ENCODE measurements at regions not wholly inside any gene's neighbourhood (a gene's known extent, or its start where the extent isn't known, plus 50 kb on each side); places are given as distances from the start of the nearest gene placed in this dataset.

DNA sequence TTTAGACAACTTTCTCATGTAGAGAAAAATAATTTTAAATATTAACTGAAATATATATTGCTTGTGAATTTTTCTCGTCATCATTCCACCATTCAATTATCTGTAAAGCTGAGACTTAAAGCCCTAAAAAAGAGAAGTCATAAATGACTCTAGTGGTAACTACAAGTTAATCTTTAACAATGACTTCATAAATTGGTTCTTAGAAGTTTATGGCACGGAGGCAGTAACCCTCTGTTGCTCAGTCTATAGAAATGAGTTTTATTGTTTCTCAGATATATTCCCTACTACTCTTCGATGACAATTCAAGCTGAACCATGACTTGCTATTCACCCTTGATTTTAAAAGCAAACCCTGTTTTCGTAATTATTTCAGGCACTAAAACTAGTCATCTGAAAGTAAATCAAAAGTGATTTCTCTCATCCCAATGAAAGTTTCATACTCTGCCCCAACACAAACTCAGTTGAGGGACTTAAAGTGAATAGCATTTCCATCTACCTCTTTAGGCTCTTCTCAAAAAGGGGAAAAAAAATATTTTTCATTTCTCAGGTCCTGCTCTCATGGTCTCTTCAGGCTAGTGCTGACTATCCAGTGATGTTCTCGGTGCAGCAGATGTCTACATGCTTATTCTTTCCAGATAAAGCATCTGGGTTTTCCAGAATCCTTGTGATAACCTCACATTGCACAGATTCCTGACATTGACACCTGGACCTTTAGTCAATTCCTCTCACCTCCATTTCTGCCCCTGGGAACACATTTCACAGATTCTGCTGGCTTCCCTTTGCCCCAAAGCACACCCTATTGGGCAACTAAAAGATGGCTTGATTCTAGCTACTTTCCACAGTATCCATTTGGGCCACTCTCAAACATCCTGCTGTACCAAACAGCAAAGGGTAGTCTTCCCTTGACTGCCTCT is 207.8 kb upstream of the LRATD1 start:
- no peak overlapping the region for H3K9ac ChIP-seq (ENCODE audit: low read length in 5 of 5)
- H3K27me3 ChIP-seq (ENCODE audit: control insufficient read depth in 5 of 5, insufficient read depth in 4 of 5, low read length in 5 of 5), result peaks cover 0 to 2% (median 0%) of the 10 kb centered on the region in 5 donors
- no peaks in the 10 kb centered on the region for H3K9me3 ChIP-seq (ENCODE audit: control insufficient read depth in 5 of 5, low read length in 5 of 5)
- no peaks in the 10 kb centered on the region for H3K4me1 ChIP-seq (ENCODE audit: control insufficient read depth in 5 of 5, insufficient read depth in 5 of 5, low read length in 5 of 5)
- no peak overlapping the region for H3K27ac ChIP-seq (ENCODE audit: low read depth, low read length)
- H3K4me3 ChIP-seq (ENCODE audit: low read depth in 1 of 5, low read length in 5 of 5), result no peak overlapping the region
- H3K36me3 ChIP-seq (ENCODE audit: control insufficient read depth in 5 of 5, insufficient read depth in 5 of 5, low read length in 5 of 5), result no peaks in the 10 kb centered on the region

DNA sequence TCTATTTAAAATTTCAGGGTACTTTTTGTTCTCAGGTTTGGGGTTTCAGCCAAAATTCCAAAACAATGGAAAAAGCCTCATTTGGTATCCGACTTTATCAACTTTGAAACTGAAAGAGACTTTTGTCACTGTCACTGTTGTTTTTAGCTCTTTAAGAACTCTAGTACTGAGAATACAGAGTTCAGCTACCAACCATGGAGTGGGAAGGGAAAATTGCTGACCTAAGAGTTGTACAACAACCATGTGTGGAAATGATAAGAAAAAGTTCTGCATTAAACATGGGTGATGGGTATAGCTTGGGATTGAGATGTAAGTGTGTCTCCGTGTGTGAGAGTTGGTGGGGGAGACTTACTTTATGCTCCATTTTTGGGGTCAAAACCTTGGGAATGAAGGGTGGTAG is 206.6 kb upstream of the LRATD1 start:
- H3K27ac ChIP-seq (ENCODE audit: low read depth, low read length), result no peak overlapping the region

DNA sequence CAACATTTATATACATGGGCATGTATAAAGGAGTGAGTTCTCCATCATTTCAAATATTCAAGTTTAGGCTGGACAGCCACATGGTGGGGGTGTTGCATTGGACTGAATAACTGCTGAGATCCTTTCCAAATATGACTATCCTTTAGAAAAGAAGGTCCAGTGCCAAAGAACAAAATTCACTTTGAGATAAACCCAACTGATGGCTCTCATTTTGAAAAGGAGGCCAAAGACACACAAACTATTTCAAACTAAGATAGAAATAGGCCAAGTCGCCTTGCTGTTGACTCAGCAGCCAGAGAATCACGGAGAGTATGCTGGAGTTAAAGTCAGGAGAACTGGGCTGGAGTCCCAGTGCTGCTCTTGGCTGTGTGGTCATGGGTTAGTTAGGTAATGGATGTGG is 204.5 kb upstream of the LRATD1 start:
- Histone ChIP-seq H3K27ac (ENCODE audit: low read depth, low read length) (no peak overlapping the region), H3K36me3 (ENCODE audit: control insufficient read depth in 5 of 5, insufficient read depth in 5 of 5, low read length in 5 of 5) (no peaks in the 10 kb centered on the region), H3K9ac (ENCODE audit: low read length in 5 of 5) (no peak overlapping the region), H3K4me1 (ENCODE audit: control insufficient read depth in 5 of 5, insufficient read depth in 5 of 5, low read length in 5 of 5) (no peaks in the 10 kb centered on the region), H3K27me3 (ENCODE audit: control insufficient read depth in 5 of 5, insufficient read depth in 4 of 5, low read length in 5 of 5) (peaks cover 0 to 2% (median 0%) of the 10 kb centered on the region in 5 donors), H3K9me3 (ENCODE audit: control insufficient read depth in 5 of 5, low read length in 5 of 5) (no peaks in the 10 kb centered on the region), H3K4me3 (ENCODE audit: low read depth in 1 of 5, low read length in 5 of 5) (no peak overlapping the region)

More for the DNA sequence above, 206.6 kb upstream of the LRATD1 start:
- Histone ChIP-seq H3K4me3 (ENCODE audit: low read depth in 1 of 5, low read length in 5 of 5) (no peak overlapping the region), H3K36me3 (ENCODE audit: control insufficient read depth in 5 of 5, insufficient read depth in 5 of 5, low read length in 5 of 5) (no peaks in the 10 kb centered on the region), H3K9me3 (ENCODE audit: control insufficient read depth in 5 of 5, low read length in 5 of 5) (no peaks in the 10 kb centered on the region), H3K27me3 (ENCODE audit: control insufficient read depth in 5 of 5, insufficient read depth in 4 of 5, low read length in 5 of 5) (peaks cover 0 to 2% (median 0%) of the 10 kb centered on the region in 5 donors), H3K4me1 (ENCODE audit: control insufficient read depth in 5 of 5, insufficient read depth in 5 of 5, low read length in 5 of 5) (no peaks in the 10 kb centered on the region), H3K9ac (ENCODE audit: low read length in 5 of 5) (no peak overlapping the region)

DNA sequence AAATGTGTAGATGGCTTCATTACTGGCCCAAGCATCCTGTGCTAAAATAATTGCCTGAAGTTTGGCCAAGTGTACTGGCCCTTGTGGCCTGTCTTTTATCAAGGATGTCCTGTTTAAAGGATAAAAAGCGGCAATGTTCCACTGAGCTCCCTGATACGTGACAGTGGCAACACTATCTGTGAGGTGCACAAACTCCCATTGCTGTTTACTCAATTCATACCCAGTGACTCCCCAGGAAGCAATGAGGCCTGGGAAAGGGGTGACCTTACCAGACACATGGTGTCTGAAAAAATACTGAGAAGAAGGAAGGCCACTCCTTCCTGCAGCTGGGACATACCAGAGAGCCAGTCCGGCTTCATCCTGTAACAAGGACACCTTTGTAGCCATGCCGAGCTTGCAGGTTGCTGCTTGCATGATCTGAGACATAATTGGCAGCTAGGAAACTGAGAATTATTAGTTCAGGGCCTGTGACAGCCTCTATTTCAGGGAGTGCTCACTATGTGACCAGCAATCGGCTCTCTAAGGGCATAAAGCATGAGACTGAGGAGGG is 198.5 kb upstream of the LRATD1 start:
- Histone ChIP-seq H3K27ac (ENCODE audit: low read depth, low read length) (no peak overlapping the region), H3K27me3 (ENCODE audit: control insufficient read depth in 5 of 5, insufficient read depth in 4 of 5, low read length in 5 of 5) (no peaks in the 10 kb centered on the region), H3K4me3 (ENCODE audit: low read depth in 1 of 5, low read length in 5 of 5) (no peak overlapping the region), H3K9me3 (ENCODE audit: control insufficient read depth in 5 of 5, low read length in 5 of 5) (peaks cover 0 to 3% (median 0%) of the 10 kb centered on the region in 5 donors), H3K4me1 (ENCODE audit: control insufficient read depth in 5 of 5, insufficient read depth in 5 of 5, low read length in 5 of 5) (no peaks in the 10 kb centered on the region), H3K9ac (ENCODE audit: low read length in 5 of 5) (no peak overlapping the region), H3K36me3 (ENCODE audit: control insufficient read depth in 5 of 5, insufficient read depth in 5 of 5, low read length in 5 of 5) (no peaks in the 10 kb centered on the region)

DNA sequence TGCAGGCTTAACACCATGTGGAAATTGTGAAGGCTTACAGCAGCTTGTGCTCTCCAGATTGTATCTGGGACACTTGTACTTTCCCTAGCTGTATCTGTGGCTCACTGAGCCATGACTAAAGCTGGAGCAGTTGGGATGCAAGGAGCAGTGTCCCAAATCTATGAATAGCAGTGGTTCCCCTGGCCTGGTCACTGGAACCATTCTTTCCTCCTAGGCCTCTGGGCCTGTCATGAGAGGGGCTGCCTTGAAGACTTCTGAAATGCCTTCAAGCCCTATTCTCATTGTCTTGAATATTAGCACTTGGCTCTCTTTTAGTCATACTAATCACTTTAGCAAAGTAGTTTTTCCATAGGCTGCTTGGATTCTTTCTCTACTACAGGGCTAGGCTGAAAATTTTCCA is 186.8 kb upstream of the LRATD1 start:
- Histone ChIP-seq H3K4me3 (ENCODE audit: low read depth in 1 of 5, low read length in 5 of 5) (no peak overlapping the region), H3K9ac (ENCODE audit: low read length in 5 of 5) (no peak overlapping the region), H3K27ac (ENCODE audit: low read depth, low read length) (no peak overlapping the region), H3K9me3 (ENCODE audit: control insufficient read depth in 5 of 5, low read length in 5 of 5) (peaks cover 0 to 8% (median 0%) of the 10 kb centered on the region in 5 donors), H3K4me1 (ENCODE audit: control insufficient read depth in 5 of 5, insufficient read depth in 5 of 5, low read length in 5 of 5) (no peaks in the 10 kb centered on the region), H3K27me3 (ENCODE audit: control insufficient read depth in 5 of 5, insufficient read depth in 4 of 5, low read length in 5 of 5) (no peaks in the 10 kb centered on the region), H3K36me3 (ENCODE audit: control insufficient read depth in 5 of 5, insufficient read depth in 5 of 5, low read length in 5 of 5) (no peaks in the 10 kb centered on the region)

DNA sequence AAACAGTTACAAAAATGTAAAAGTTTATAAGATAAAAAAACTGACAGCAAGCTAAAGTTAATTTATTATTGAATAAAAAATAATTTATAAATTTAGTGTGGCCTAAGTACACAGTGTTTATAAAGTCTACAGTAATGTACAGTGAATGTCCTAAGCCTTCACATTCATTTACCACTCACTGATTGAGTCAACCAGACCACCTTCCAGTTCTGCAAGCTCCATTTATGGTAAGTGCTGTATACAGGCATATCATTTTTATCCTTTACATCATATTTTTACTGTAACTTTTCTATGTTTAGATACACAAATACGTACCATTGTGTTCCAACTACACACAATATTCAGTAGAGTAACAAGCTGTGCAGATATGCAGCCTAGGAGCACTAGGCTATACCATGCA is 184.2 kb upstream of the LRATD1 start:
- H3K27ac ChIP-seq (ENCODE audit: low read depth, low read length), result no peak overlapping the region
- H3K27me3 ChIP-seq (ENCODE audit: control insufficient read depth in 5 of 5, insufficient read depth in 4 of 5, low read length in 5 of 5), result no peaks in the 10 kb centered on the region
- no peak overlapping the region for H3K4me3 ChIP-seq (ENCODE audit: low read depth in 1 of 5, low read length in 5 of 5)
- peaks cover 0 to 8% (median 0%) of the 10 kb centered on the region in 5 donors for H3K9me3 ChIP-seq (ENCODE audit: control insufficient read depth in 5 of 5, low read length in 5 of 5)
- H3K4me1 ChIP-seq (ENCODE audit: control insufficient read depth in 5 of 5, insufficient read depth in 5 of 5, low read length in 5 of 5), result no peaks in the 10 kb centered on the region
- no peak overlapping the region for H3K9ac ChIP-seq (ENCODE audit: low read length in 5 of 5)
- H3K36me3 ChIP-seq (ENCODE audit: control insufficient read depth in 5 of 5, insufficient read depth in 5 of 5, low read length in 5 of 5), result no peaks in the 10 kb centered on the region

DNA sequence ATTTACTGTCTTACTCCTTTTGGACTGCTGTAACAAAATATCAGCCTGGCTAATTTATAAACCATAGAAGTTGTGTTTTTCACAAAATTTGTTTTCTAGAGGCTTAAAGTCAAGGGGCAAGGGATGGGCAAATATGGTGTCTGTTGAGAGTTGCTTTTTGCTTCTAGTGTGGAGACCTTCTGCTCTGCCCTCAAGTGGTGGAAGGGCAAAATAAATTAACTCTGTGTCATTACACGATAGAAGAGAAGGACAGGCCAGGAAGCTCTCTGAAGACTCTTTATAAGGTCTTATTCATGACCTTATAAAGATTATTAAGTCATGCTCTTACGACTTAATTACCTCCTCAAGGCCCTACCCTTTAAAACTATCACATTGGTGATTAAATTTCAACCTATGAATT is 181.2 kb upstream of the LRATD1 start:
- Histone ChIP-seq H3K4me1 (ENCODE audit: control insufficient read depth in 5 of 5, insufficient read depth in 5 of 5, low read length in 5 of 5) (no peaks in the 10 kb centered on the region), H3K27me3 (ENCODE audit: control insufficient read depth in 5 of 5, insufficient read depth in 4 of 5, low read length in 5 of 5) (no peaks in the 10 kb centered on the region), H3K4me3 (ENCODE audit: low read depth in 1 of 5, low read length in 5 of 5) (no peak overlapping the region), H3K9me3 (ENCODE audit: control insufficient read depth in 5 of 5, low read length in 5 of 5) (peaks cover 0 to 8% (median 0%) of the 10 kb centered on the region in 5 donors), H3K36me3 (ENCODE audit: control insufficient read depth in 5 of 5, insufficient read depth in 5 of 5, low read length in 5 of 5) (no peaks in the 10 kb centered on the region), H3K27ac (ENCODE audit: low read depth, low read length) (no peak overlapping the region), H3K9ac (ENCODE audit: low read length in 5 of 5) (no peak overlapping the region)

DNA sequence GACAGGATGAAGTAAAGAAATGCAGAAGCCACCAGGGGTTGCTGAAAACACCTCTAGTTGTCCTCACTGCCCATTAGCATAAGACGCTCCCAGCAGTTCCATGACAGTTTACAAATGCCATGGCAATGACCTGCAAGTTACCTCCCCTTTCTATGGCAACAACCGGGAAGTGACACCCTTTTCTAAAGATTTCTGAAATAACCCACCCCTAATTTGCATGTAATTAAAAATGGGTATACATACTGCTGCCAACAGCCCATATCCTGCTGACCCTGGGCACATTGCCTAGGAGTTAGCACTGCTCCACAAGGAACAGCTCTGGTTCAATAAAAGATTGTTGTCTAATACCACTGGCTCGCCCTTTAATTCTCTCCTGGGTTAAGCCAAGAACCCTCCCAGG is 178.3 kb upstream of the LRATD1 start:
- Histone ChIP-seq H3K4me1 (ENCODE audit: control insufficient read depth in 5 of 5, insufficient read depth in 5 of 5, low read length in 5 of 5) (no peaks in the 10 kb centered on the region), H3K27ac (ENCODE audit: low read depth, low read length) (no peak overlapping the region), H3K27me3 (ENCODE audit: control insufficient read depth in 5 of 5, insufficient read depth in 4 of 5, low read length in 5 of 5) (no peaks in the 10 kb centered on the region), H3K9me3 (ENCODE audit: control insufficient read depth in 5 of 5, low read length in 5 of 5) (peaks cover 0 to 15% (median 7%) of the 10 kb centered on the region in 5 donors), H3K9ac (ENCODE audit: low read length in 5 of 5) (no peak overlapping the region), H3K4me3 (ENCODE audit: low read depth in 1 of 5, low read length in 5 of 5) (no peak overlapping the region), H3K36me3 (ENCODE audit: control insufficient read depth in 5 of 5, insufficient read depth in 5 of 5, low read length in 5 of 5) (no peaks in the 10 kb centered on the region)

DNA sequence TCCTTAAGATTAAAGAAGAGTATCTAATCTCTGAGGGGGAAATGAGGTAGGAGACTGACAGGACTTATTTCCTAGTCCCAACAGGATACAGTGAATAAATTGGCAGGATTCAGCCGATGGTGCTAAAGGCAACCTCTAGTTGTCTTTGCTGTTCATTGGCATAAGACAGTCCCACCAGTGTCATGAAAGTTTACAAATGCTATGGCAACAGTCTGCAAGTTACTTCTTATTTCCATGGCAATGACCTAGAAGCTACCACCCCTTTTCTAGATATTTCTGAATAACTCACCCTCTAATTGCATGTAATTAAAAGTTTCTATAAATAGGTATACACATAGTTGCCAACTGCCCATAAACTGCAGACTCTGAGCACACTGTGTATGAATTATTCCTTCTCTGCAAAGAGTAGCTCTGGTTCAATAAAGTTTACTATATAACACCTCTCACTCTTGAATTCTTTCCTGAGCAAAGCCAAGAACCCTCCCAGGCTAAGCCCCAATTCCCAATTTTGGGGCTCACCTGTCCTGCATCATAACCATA is 172.7 kb upstream of the LRATD1 start:
- H3K4me3 ChIP-seq (ENCODE audit: low read depth in 1 of 5, low read length in 5 of 5), result no peak overlapping the region
- no peak overlapping the region for H3K27ac ChIP-seq (ENCODE audit: low read depth, low read length)
- H3K9me3 ChIP-seq (ENCODE audit: control insufficient read depth in 5 of 5, low read length in 5 of 5), result peaks cover 0 to 9% (median 9%) of the 10 kb centered on the region in 5 donors
- no peaks in the 10 kb centered on the region for H3K27me3 ChIP-seq (ENCODE audit: control insufficient read depth in 5 of 5, insufficient read depth in 4 of 5, low read length in 5 of 5)
- H3K4me1 ChIP-seq (ENCODE audit: control insufficient read depth in 5 of 5, insufficient read depth in 5 of 5, low read length in 5 of 5), result no peaks in the 10 kb centered on the region
- H3K9ac ChIP-seq (ENCODE audit: low read length in 5 of 5), result no peak overlapping the region
- no peaks in the 10 kb centered on the region for H3K36me3 ChIP-seq (ENCODE audit: control insufficient read depth in 5 of 5, insufficient read depth in 5 of 5, low read length in 5 of 5)

DNA sequence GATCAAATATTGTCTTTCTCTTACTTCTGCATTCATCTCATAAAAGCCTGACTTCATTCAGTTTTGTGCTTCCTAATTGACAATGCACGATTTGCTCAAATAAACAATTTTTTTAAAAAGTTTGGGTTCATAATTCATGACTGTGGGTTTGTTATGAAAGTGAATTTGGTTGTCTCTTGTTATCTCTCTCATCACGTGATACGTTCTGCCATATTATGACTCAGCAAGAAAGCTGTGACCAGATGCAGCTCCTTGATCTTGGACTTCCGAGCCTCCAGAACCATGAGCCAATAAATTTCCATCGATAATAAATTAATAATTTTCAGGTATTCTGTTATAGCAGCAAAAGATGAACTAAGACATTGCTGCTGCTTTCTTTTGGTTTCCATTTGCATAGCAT is 156.5 kb upstream of the LRATD1 start:
- Histone ChIP-seq H3K4me3 (ENCODE audit: low read depth in 1 of 5, low read length in 5 of 5) (no peak overlapping the region), H3K27ac (ENCODE audit: low read depth, low read length) (no peak overlapping the region), H3K27me3 (ENCODE audit: control insufficient read depth in 5 of 5, insufficient read depth in 4 of 5, low read length in 5 of 5) (no peaks in the 10 kb centered on the region), H3K9ac (ENCODE audit: low read length in 5 of 5) (no peak overlapping the region), H3K36me3 (ENCODE audit: control insufficient read depth in 5 of 5, insufficient read depth in 5 of 5, low read length in 5 of 5) (no peaks in the 10 kb centered on the region), H3K4me1 (ENCODE audit: control insufficient read depth in 5 of 5, insufficient read depth in 5 of 5, low read length in 5 of 5) (no peaks in the 10 kb centered on the region), H3K9me3 (ENCODE audit: control insufficient read depth in 5 of 5, low read length in 5 of 5) (peaks cover 0 to 3% (median 0%) of the 10 kb centered on the region in 5 donors)
